HG03139 (cell line): ENCODE measurements at regions not wholly inside any gene's neighbourhood (a gene's known extent, or its start where the extent isn't known, plus 50 kb on each side); places are given as distances from the start of the nearest gene placed in this dataset.
"Not testable (repeated sequence)": the region's sequence is repeated elsewhere in the genome, so short reads cannot be mapped to it uniquely, and the experiment has no call there.

Experiments
- ATAC-seq: cut with Tn5 transposase; IDR thresholded peaks from one replicate; pipeline ENCODE4 v1.9.1; 2021; ENCODE audit not compliant: unreplicated experiment

- ATAC-seq = not testable (repeated sequence)
Observed at GRCh38 chr20:40012026-40012425, 677.0 kb downstream of the MAFB start.

GRCh38 chr20:40010483-40010882 lies 678.6 kb downstream of the MAFB start:
- ATAC-seq = no peak

- no peak for ATAC-seq
Observed at GRCh38 chr20:40009542-40009941, 679.5 kb downstream of the MAFB start.

GRCh38 chr20:40008177-40008576 lies 680.9 kb downstream of the MAFB start:
- no peak for ATAC-seq

GRCh38 chr20:40006168-40006860 lies 682.7 kb downstream of the MAFB start:
- no peak for ATAC-seq

- ATAC-seq = not testable (repeated sequence)
Observed at GRCh38 chr20:40004092-40004491, 684.9 kb downstream of the MAFB start.

- no peak for ATAC-seq
Observed at GRCh38 chr20:39993742-39994141, 695.3 kb downstream of the MAFB start.

- no peak for ATAC-seq
Observed at GRCh38 chr20:39990692-39991091, 698.3 kb downstream of the MAFB start.

GRCh38 chr20:39988991-39989390 lies 700.0 kb downstream of the MAFB start:
- ATAC-seq = no peak

GRCh38 chr20:39986173-39986904 lies 702.7 kb downstream of the MAFB start:
- no peak for ATAC-seq

- no peak for ATAC-seq
Observed at GRCh38 chr20:39985271-39985827, 703.7 kb downstream of the MAFB start.

- no peak for ATAC-seq
Observed at GRCh38 chr20:39983655-39984054, 705.4 kb downstream of the MAFB start.

GRCh38 chr20:39983183-39983582 lies 705.9 kb downstream of the MAFB start:
- ATAC-seq = no peak

- no peak for ATAC-seq
Observed at GRCh38 chr20:39974966-39975501, 714.0 kb downstream of the MAFB start.

GRCh38 chr20:39968495-39968894 lies 720.5 kb downstream of the MAFB start:
- no peak for ATAC-seq

- ATAC-seq = no peak
Observed at GRCh38 chr20:39967806-39968205, 721.2 kb downstream of the MAFB start.

GRCh38 chr20:39961637-39962244 lies 727.3 kb downstream of the MAFB start:
- no peak for ATAC-seq

GRCh38 chr20:39960522-39961428 lies 728.3 kb downstream of the MAFB start:
- ATAC-seq = no peak

GRCh38 chr20:39957911-39958310 lies 731.1 kb downstream of the MAFB start:
- not testable (repeated sequence) for ATAC-seq

- no peak for ATAC-seq
Observed at GRCh38 chr20:39954621-39955020, 734.4 kb downstream of the MAFB start.
